T-helper 2 cell (primary cell): ENCODE measurements at regions not wholly inside any gene's neighbourhood (a gene's known extent, or its start where the extent isn't known, plus 50 kb on each side); places are given as distances from the start of the nearest gene placed in this dataset.

Experiments used
- DNase-seq, 5 experiments: peaks; one replicate each; pipeline versions ENCODE4 v3.0.0 to v3.0.0-alpha.2; 2012 to 2022

GRCh38 chr20:54272901-54273488 lies 65.1 kb downstream of the PFDN4 start:
- no peak for DNase-seq

GRCh38 chr20:54275359-54276111 lies 67.6 kb downstream of the PFDN4 start:
- DNase-seq, result no peak

GRCh38 chr20:54276577-54277169 lies 68.8 kb downstream of the PFDN4 start:
- DNase-seq, result no peak

- no peak for DNase-seq
Measured at GRCh38 chr20:54278262-54278661, 70.4 kb downstream of the PFDN4 start.

GRCh38 chr20:54282625-54283024 lies 74.7 kb downstream of the PFDN4 start:
- no peak for DNase-seq

GRCh38 chr20:54283253-54283652 lies 75.4 kb downstream of the PFDN4 start:
- no peak for DNase-seq

DNA sequence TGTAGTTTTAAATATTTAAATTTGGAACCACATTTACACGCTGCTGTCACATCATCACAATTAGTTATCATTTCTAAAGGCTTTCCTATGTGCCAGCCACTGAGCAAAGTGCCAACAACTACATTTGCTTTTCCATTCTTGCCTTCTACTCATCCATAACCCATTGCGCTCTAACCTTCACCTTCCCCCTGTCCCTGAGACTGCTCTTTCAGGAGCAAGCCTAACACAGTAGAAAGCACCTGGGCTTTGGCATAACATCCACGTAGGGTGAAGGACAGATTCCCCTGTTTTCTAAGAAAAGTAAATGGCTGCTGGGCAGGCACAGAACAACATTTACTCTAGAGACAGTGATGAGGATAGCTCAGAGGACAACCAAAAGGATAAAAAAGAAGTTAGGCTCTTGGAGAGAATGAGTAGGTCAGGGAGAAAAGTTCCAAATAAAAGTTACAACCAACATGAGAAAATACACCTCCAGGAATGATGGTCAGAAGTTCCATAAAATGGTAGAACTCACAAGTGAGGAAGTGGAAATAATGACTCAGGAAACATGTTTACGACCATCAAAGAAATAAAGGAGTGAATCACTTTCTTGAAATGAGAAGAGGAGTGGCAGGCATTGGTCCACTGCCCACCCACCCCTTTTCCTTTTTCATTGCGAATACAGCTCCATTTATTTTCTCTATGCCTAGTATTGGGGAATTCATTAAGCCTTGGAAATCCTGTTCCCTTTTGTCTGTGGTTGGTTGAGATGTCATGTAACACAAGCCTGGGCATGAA lies 77.2 kb downstream of the PFDN4 start:
- no peak for DNase-seq

- no peak for DNase-seq
Measured at GRCh38 chr20:54290636-54291035, 82.7 kb downstream of the PFDN4 start.

DNA sequence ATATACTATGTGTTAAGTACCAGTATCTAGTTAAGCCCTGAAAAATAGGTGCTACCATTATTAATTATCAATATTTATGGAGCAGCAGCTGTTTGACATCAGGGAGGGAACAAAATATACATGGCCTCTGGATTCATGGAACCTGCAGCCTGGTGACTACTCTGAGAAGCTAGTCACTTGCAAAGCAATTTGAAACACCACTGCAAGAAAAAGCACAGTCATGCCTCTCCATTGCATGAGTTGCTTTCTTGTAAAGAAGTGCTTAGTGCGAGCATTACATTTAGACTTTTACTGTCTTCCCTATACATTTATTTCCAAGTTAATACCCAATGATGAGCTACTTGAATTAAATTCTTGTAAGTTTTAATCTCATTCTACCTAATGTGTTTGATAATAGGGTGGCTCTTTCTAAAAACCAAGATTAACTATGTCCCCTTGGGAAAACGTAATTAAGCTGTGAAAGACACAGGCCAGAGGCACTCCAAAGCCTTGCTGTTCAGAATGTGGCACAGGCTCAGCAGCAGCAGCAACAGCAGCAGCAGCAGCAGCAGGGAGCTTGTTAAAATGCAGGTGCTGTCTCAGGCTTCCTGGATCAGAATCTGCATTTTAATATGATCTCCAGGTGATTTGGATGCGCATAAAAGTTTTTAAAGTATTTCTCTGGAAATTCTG lies 83.6 kb downstream of the PFDN4 start:
- no peak for DNase-seq

DNA sequence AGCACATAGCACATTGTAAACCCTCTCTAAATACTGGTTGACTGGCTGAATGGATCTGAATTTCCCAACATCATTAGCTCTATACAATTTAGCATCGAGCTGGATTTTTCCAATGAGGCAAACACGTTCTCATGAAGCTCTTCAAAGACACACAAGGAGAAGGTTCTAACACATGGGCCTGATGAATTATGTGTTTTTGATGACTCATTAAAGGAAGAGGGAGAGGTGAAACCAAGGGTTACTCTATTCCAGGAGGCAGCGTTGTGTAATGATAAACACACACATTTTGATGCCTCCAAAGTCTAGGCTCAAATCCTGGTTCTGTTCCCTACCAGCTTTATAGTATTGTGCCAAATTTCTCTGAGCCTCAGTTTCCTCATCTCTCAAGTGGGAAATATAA lies 84.3 kb downstream of the PFDN4 start:
- DNase-seq, result no peak

GRCh38 chr20:54293526-54293925 lies 85.6 kb downstream of the PFDN4 start:
- no peak for DNase-seq

DNA sequence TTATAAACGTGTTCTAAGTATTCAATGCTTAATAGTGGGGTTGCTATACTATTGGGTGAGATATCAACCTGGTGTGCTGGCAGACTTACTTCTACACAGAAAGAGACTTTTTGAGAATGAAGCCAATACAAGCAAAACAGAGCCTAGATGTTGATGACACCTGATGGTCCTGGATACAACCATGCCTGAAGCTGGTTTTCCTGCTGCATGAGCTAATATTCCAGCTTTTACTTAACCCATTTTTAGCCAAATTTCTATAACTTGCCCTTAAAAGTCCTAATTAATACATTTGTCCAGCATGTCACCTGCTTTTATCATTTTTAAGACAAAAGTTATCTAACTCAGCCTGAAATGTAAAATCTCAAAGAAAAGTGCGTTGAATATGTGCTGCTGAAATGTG lies 86.2 kb downstream of the PFDN4 start:
- DNase-seq, result no peak

GRCh38 chr20:54295686-54296085 lies 87.8 kb downstream of the PFDN4 start:
- no peak for DNase-seq

- no peak for DNase-seq
Measured at GRCh38 chr20:54305421-54305820, 97.5 kb downstream of the PFDN4 start.

GRCh38 chr20:54306985-54307710 lies 99.3 kb downstream of the PFDN4 start:
- no peak for DNase-seq

GRCh38 chr20:54308804-54309203 lies 100.9 kb downstream of the PFDN4 start:
- DNase-seq, result no peak

DNA sequence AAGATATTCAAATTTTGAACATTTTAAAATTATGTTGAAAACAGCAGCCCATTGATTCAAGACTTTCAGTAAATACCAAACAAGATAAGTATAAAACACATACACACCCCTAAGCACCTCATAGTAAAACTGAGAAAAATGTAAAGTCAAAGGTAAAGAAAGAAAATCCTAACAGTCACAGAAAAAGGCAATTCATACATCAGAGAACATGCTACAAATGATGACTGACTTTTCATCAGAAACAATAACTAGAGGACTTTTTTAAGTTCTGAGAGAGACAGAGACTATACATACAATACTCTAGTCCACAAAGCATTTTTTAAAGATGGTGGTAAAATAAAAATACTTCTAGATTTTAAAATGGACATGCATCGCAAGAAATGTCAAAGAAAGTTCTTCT lies 111.0 kb downstream of the PFDN4 start:
- DNase-seq, result no peak

GRCh38 chr20:54320148-54320607 lies 112.3 kb downstream of the PFDN4 start:
- DNase-seq, result no peak

GRCh38 chr20:54321352-54322087 lies 113.6 kb downstream of the PFDN4 start:
- no peak for DNase-seq

DNA sequence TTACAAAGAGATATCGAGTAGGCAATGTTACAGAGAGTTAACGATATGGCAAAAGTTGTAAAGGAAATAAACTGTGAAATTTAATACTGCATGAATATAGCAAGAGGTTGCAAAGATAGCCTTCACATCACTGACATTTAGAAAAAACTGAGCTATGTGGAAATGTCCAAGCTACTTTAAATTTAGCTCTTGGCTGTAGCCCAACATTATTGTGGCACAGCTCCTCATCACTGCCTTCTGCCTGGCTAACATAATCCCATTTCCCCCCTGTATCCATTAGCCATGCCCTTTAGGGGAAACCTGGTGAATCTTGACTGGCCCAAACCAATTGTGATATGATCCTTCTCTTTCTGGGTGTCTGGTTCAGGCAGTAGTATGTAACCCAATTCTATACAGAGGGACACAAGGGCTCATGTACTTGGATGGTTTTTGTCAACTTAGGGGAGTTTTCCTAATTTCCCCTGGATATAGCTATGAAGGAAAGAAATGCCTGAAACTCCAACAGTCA lies 115.4 kb downstream of the PFDN4 start:
- DNase-seq, result no peak

GRCh38 chr20:54324041-54324440 lies 116.2 kb downstream of the PFDN4 start:
- DNase-seq, result no peak
